SK-N-SH treated with all-trans-retinoic acid at 6 μM for 48 hours (cell line): ENCODE measurements at regions not wholly inside any gene's neighbourhood (a gene's known extent, or its start where the extent isn't known, plus 50 kb on each side); places are given as distances from the start of the nearest gene placed in this dataset.

Experiments used
- ARNTL ChIP-seq: fragments of 450-650 bp; formaldehyde crosslinking; IDR thresholded peaks from 2 replicates; pipeline ENCODE4 v1.5.0; 2020; ENCODE audit warnings: low read depth, mild to moderate bottlenecking, moderate library complexity, borderline replicate concordance
- GLIS3 ChIP-seq: fragments of 250-450 bp; sonication (Bioruptor Pico); IDR thresholded peaks from 2 replicates; pipeline ENCODE4 v1.5.0; 2020; ENCODE audit warnings: mild to moderate bottlenecking, moderate library complexity
- ISL1 ChIP-seq: fragments of 250-450 bp; sonication (Bioruptor Pico); IDR thresholded peaks from 2 replicates; pipeline ENCODE4 v2.1.2; 2022; ENCODE audit warnings: mild to moderate bottlenecking, moderate library complexity
- PATZ1 ChIP-seq: fragments of 250-450 bp; sonication (Bioruptor Pico); IDR thresholded peaks from 2 replicates; pipeline ENCODE4 v1.8.0; 2020; ENCODE audit warnings: mild to moderate bottlenecking, moderate library complexity, borderline replicate concordance
- POU6F1 ChIP-seq: fragments of 250-450 bp; sonication (Bioruptor Pico); IDR thresholded peaks from 2 replicates; pipeline ENCODE4 v1.8.0; 2021; ENCODE audit warnings: low read depth, mild to moderate bottlenecking, moderate library complexity, borderline replicate concordance
- RARB ChIP-seq: fragments of 250-450 bp; sonication (Bioruptor Pico); IDR thresholded peaks from 2 replicates; pipeline ENCODE4 v1.8.0; 2021; ENCODE audit warnings: mild to moderate bottlenecking, moderate library complexity
- TOX ChIP-seq: fragments of 250-450 bp; sonication (Bioruptor Pico); IDR thresholded peaks from 2 replicates; pipeline ENCODE4 v1.8.0; 2021; ENCODE audit warnings: mild to moderate bottlenecking, moderate library complexity, borderline replicate concordance
- ZFP3 ChIP-seq: fragments of 250-450 bp; sonication (Bioruptor Pico); IDR thresholded peaks from 2 replicates; pipeline ENCODE4 v1.5.0; 2020; ENCODE audit warnings: mild to moderate bottlenecking, moderate library complexity
- ZFP30 ChIP-seq: fragments of 450-650 bp; formaldehyde crosslinking; IDR thresholded peaks from 2 replicates; pipeline ENCODE4 v1.5.0; 2022; ENCODE audit warnings: mild to moderate bottlenecking, moderate library complexity

GRCh38 chr1:109818988-109819764 is 55.5 kb upstream of the EPS8L3 start:
- TF ChIP-seq ZFP3 (CRISPR knock-in tag): no peak
- TF ChIP-seq TOX (CRISPR knock-in tag): no peak
- TF ChIP-seq ARNTL (CRISPR knock-in tag): no peak
- no peak for TF ChIP-seq ISL1 (CRISPR knock-in tag)
- no peak for TF ChIP-seq ZFP30
- TF ChIP-seq RARB (CRISPR knock-in tag): no peak
- TF ChIP-seq PATZ1: no peak
- no peak for TF ChIP-seq POU6F1
- TF ChIP-seq GLIS3 (CRISPR knock-in tag): no peak
